Heart right ventricle (tissue), 16 donors: ENCODE measurements at regions not wholly inside any gene's neighbourhood (a gene's known extent, or its start where the extent isn't known, plus 50 kb on each side); places are given as distances from the start of the nearest gene placed in this dataset.

ENCODE experiments used
- ATAC-seq, 8 donors: fragments of 200-7000 bp; cut with Tn5 transposase; one replicate each; pipeline ENCODE4 v1.9.1; 2020; ENCODE audit warnings: mild to moderate bottlenecking in 8 of 8, moderate library complexity in 8 of 8, moderate number of reproducible peaks in 1 of 8
- DNase-seq, 2 donors: peaks; one replicate each; pipeline ENCODE4 v3.0.0-alpha.2; 2020
- H3K27ac ChIP-seq, 10 donors: fragments of 200-600 bp; sonication (generic) in 2 of 10; one replicate each; pipeline versions ENCODE4 v1.5.0 to v1.8.0; 2020 to 2022; ENCODE audit warnings: mild to moderate bottlenecking in 3 of 10
- H3K27me3 ChIP-seq, 7 donors: fragments of 200-600 bp; one replicate each; pipeline ENCODE4 v1.8.0; 2021 to 2022; ENCODE audit warnings: mild to moderate bottlenecking in 2 of 7
- H3K36me3 ChIP-seq, 9 donors: fragments of 200-600 bp; sonication (generic) in 1 of 9; one replicate each; pipeline versions ENCODE4 v1.5.0 to v1.8.0; 2020 to 2022; ENCODE audit warnings: mild to moderate bottlenecking in 2 of 9
- H3K4me1 ChIP-seq, 9 donors: fragments of 200-600 bp; sonication (generic) in 1 of 9; one replicate each; pipeline versions ENCODE4 v1.5.0 to v1.8.0; 2020 to 2022; ENCODE audit warnings: mild to moderate bottlenecking in 4 of 9
- H3K4me3 ChIP-seq, 10 donors: fragments of 200-600 bp; sonication (generic) in 2 of 10; one replicate each; pipeline versions ENCODE4 v1.5.0 to v1.8.0; 2020 to 2022; ENCODE audit warnings: mild to moderate bottlenecking in 7 of 10, moderate library complexity in 2 of 10
- H3K9me3 ChIP-seq, 11 donors: fragments of 200-600 bp in 10 of 11; sonication (generic) in 2 of 11; one replicate each; pipeline versions ENCODE4 v1.5.0 to v1.8.0; 2013 to 2022; ENCODE audit warnings: mild to moderate bottlenecking in 2 of 11, control low read depth in 1 of 11, moderate library complexity in 1 of 11
- CTCF ChIP-seq, 9 donors: fragments of 200-600 bp; sonication (generic) in 2 of 9; IDR thresholded peaks; one replicate each; pipeline versions ENCODE4 v1.5.0 to v1.8.0; 2021 to 2022; ENCODE audit warnings: antibody characterized with exemption in 9 of 9, mild to moderate bottlenecking in 5 of 9, moderate library complexity in 1 of 9
- WGBS, 2 donors: extraction: QIAGEN DNeasy Blood & Tissue Kit; methylation state at CpG; one replicate each; pipeline ENCODE4 v1.1.7; 2013; ENCODE audit warnings: inconsistent platforms in 1 of 2; 5-methylcytosine and 5-hydroxymethylcytosine counted together
- intact Hi-C, 10 donors: fragments of 100-400 bp; cut with DNase I; formaldehyde crosslinking; loops; one replicate each; pipeline versions ENCODE4 v1.11.1 to v1.14.2; 2022
- donor health status: Arrhythmogenic right ventricular cardiomyopathy.
- donor health status: ischemic (EF 13 %, LVEDD 7.1; RV severe dilation, severe dysfunction).
- donor health status: healthy with polysubstance abuse.
- donor health status: DM: no; HTN: yes; CAD: no.
- donor health status: DM: no; HTN: no; CAD: no.
- donor health status: ischemic (EF 25% LVEDD 6.9; RV normal size, moderate dysfunction).
- donor health status: ischemic (EF 25% LVEDD 5.7; RV mildly dilated, moderate dysfunction).
- donor health status: healthy.
- donor health status: DM: yes; HTN: yes; CAD: no.
- donor health status: Ischemic cardiomyopathy.
- donor health status: ischemic (EF 35%, LVEDD 5.7; RV mildly dilated, moderate dysfunction).
- donor health status: nonischemic (EF 11% LVEDD 7.7; RV severe dilation, severe dysfunction).
- donor health status: DM: yes; HTN: yes; CAD: no.
- donor health status: PGD.
- donor health status: ischemic (EF 29% LVEDD 5.4; RV normal size, mild dysfunction).
- donor health status: nonischemic (EF 23%, LVEDD 6.1; RV moderate dilation, normal function).

GRCh38 chr7:11952972-11953371, 121.0 kb upstream of the THSD7A start:
- Histone ChIP-seq H3K9me3 (peaks cover 0 to 5% (median 0%) of the 10 kb centered on the region in 11 donors), H3K27me3 (no peaks in the 10 kb centered on the region), H3K27ac (no peak overlapping the region), H3K36me3 (no peaks in the 10 kb centered on the region), H3K4me1 (no peaks in the 10 kb centered on the region), H3K4me3 (no peak overlapping the region)
- 71 to 88% methylated on average over 2 of the region's 2 CpGs for WGBS, 2 donors
- ATAC-seq (no peak), DNase-seq (no peak)
- intact Hi-C loops = no loop called here
- TF ChIP-seq CTCF (IDR thresholded peaks at IDR 0.05) = no peak

GRCh38 chr7:11956991-11957390, 125.0 kb upstream of the THSD7A start:
- intact Hi-C loops = no loop called here
- Histone ChIP-seq H3K27ac (no peak overlapping the region), H3K4me1 (no peaks in the 10 kb centered on the region), H3K27me3 (no peaks in the 10 kb centered on the region), H3K36me3 (no peaks in the 10 kb centered on the region), H3K4me3 (no peak overlapping the region), H3K9me3 (no peaks in the 10 kb centered on the region)
- no peak for TF ChIP-seq CTCF (IDR thresholded peaks at IDR 0.05)
- 71 to 87% methylated on average over 5 of the region's 5 CpGs for WGBS, 2 donors
- no peak for ATAC-seq
- no peak for DNase-seq

DNA sequence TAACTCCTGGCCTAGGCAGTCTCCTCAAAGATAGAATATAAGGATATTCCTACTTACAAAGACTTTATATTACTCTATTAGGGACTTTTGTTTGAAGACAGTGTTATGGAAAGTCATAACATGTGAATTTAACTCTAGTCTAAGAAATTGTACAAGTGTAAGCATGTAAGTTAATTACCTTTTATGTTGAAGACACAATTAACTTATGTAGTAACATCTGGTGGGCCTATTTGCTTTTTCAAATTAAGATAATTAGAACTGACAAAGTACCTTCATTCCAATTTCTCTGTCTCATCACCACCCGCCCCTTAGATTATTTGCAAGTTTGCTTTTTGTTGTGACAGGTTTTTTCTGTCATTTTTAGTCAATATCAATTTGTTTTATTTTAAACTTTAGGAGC, 126.0 kb upstream of the THSD7A start:
- intact Hi-C loops = no loop called here
- DNase-seq = no peak
- WGBS, 2 donors = 77 to 83% methylated on average over 1 of the region's 1 CpG
- Histone ChIP-seq H3K36me3 (no peaks in the 10 kb centered on the region), H3K27me3 (no peaks in the 10 kb centered on the region), H3K27ac (no peak overlapping the region), H3K9me3 (peaks cover 0 to 8% (median 0%) of the 10 kb centered on the region in 11 donors), H3K4me3 (no peak overlapping the region), H3K4me1 (no peaks in the 10 kb centered on the region)
- TF ChIP-seq CTCF (IDR thresholded peaks at IDR 0.05) = no peak
- ATAC-seq = no peak

DNA sequence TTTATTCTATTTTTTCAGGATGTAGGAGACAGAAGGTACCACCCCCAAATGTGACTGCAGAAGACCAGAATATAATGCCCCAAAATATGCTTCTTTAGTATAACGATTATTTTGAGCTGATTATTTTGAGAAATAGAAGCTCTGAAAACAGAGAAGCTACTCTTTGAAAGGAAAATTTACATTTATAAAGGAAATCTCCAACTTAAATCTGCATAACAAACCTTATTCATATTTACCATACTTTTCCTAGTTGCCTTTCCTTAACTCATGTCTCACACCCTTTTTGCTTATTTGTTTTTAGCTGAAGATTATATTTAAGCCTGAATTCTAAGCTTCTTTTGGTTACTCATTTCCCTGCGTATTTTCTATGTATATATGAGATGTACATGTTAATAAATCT, 127.1 kb upstream of the THSD7A start:
- no peak for DNase-seq
- no peak overlapping the region for H3K4me3 ChIP-seq
- H3K27ac ChIP-seq = no peak overlapping the region
- ATAC-seq = no peak
- peaks cover 0 to 9% (median 0%) of the 10 kb centered on the region in 11 donors for H3K9me3 ChIP-seq
- intact Hi-C loops = no loop called here
- no peaks in the 10 kb centered on the region for H3K36me3 ChIP-seq
- H3K4me1 ChIP-seq = no peaks in the 10 kb centered on the region
- WGBS, 2 donors = 69 to 75% methylated on average over 2 of the region's 2 CpGs
- H3K27me3 ChIP-seq = no peaks in the 10 kb centered on the region
- no peak for TF ChIP-seq CTCF (IDR thresholded peaks at IDR 0.05)

- Histone ChIP-seq H3K27me3 (no peaks in the 10 kb centered on the region), H3K27ac (no peak overlapping the region), H3K36me3 (no peaks in the 10 kb centered on the region), H3K4me1 (no peaks in the 10 kb centered on the region), H3K4me3 (no peak overlapping the region), H3K9me3 (peaks cover 0 to 9% (median 0%) of the 10 kb centered on the region in 11 donors)
- DNase-seq (no peak), ATAC-seq (no peak)
- intact Hi-C loops = no loop called here
- no peak for TF ChIP-seq CTCF (IDR thresholded peaks at IDR 0.05)
These were observed 128.6 kb upstream of the THSD7A start for GRCh38 chr7:11960621-11961020.
